ENCODE measurements at regions not wholly inside any gene's neighbourhood (a gene's known extent, or its start where the extent isn't known, plus 50 kb on each side); places are given as distances from the start of the nearest gene placed in this dataset.

DNA sequence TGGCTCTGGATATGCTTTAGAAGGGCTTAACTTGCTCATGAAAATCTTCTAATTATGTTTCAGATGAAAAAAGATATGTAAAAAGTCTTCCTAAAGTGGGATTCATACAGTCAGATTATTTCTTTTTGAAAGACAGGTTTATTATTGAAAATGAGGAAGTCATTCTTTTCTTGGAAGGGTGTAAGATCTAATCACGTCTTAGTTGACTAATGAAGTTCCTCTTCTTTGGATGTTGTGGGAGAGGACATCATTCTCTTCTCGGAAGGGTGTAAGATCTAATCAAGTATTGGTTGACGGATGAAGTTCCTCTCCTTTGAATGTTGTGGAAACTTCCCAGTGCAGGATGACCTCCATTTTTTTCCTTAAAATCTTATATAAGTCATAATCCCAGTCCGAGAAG is 74.9 kb downstream of the ALG10 start:
- DNase-seq (ENCODE audit: low read depth, low spot score), result no peak
- TF ChIP-seq, protein P1, sequence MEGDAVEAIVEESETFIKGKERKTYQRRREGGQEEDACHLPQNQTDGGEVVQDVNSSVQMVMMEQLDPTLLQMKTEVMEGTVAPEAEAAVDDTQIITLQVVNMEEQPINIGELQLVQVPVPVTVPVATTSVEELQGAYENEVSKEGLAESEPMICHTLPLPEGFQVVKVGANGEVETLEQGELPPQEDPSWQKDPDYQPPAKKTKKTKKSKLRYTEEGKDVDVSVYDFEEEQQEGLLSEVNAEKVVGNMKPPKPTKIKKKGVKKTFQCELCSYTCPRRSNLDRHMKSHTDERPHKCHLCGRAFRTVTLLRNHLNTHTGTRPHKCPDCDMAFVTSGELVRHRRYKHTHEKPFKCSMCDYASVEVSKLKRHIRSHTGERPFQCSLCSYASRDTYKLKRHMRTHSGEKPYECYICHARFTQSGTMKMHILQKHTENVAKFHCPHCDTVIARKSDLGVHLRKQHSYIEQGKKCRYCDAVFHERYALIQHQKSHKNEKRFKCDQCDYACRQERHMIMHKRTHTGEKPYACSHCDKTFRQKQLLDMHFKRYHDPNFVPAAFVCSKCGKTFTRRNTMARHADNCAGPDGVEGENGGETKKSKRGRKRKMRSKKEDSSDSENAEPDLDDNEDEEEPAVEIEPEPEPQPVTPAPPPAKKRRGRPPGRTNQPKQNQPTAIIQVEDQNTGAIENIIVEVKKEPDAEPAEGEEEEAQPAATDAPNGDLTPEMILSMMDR (IDR thresholded peaks at IDR 0.05; ENCODE audit: low read depth, low read length), result no peak
- in situ Hi-C loops (cut with HindIII; ENCODE audit: low sequenced_read_pairs), result no loop called here
- H3K4me3 ChIP-seq (ENCODE audit: low read depth, low read length), result no peak overlapping the region

DNA sequence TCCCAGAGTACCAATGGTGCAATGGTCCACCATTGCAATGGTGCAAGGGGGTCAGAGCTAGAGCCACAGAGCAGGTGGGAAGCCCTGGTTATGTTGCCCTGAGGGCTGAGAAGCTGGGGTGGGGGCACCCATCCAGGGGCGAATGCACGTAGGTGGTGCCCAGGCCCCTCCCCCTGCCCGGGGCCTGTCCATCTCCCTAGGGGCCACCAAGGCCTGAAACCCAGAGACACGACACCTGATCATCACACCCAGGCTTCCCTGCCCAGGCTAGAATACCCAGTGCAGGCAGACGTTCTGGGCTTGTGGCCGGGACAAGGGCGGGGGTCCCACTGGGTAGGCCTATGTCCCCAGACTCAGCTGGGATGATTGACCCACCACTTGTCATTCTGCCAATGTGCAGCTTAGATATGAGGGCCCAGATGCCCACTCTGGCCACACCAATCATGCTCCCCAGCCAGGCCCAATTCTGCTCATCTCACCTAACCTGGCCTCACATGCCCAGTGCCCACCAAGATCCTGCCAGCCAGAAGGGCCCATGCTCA is 83.2 kb downstream of the ALG10 start:
- TF ChIP-seq, protein P1 (IDR thresholded peaks at IDR 0.05; ENCODE audit: low read depth, low read length), result no peak
- DNase-seq (ENCODE audit: low read depth, low spot score), result no peak
- no peak overlapping the region for H3K4me3 ChIP-seq (ENCODE audit: low read depth, low read length)
- in situ Hi-C loops (cut with HindIII; ENCODE audit: low sequenced_read_pairs), result no loop called here

DNA sequence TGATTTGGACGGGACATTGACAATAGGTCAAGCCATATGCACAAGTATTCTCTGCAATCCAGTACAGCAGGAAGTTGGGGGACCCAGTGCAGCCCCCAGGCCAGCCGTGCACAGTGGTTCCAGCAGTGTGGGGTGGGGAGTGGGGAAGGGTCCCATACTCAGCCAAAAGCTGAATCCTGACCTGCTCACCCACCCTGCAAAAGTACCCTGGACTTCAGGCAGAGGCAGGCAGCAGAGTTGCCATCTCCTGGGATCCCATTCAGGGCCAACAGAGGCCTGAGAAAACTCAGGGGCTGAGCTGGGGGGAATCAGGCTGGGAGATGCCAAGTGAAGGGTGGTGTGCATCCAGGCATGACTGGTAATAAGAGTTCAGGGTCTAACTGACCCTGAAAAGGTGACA is 83.9 kb downstream of the ALG10 start:
- H3K4me3 ChIP-seq (ENCODE audit: low read depth, low read length), result no peak overlapping the region
- TF ChIP-seq, protein P1 (IDR thresholded peaks at IDR 0.05; ENCODE audit: low read depth, low read length), result no peak
- in situ Hi-C loops (cut with HindIII; ENCODE audit: low sequenced_read_pairs), result no loop called here
- no peak for DNase-seq (ENCODE audit: low read depth, low spot score)

DNA sequence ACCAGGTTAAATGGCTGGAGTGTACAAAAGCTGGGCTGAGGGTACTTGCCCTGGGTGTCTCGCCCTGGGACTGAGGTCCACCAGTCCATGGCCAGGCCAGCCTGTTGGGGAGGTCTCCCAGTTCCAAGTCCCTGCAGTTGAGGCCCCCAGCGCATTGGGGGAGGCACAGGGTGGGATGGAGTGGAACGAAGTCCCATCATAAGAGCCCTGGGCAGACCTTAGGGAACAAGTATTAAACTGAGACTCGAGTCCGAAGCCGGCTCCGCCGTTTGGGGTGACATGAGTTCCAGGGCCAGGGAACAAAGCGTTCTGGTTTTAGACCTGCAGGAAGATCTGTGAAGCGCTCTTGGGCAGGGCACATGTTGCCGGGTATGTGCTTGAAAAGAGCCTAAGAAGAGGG is 84.7 kb downstream of the ALG10 start:
- H3K4me3 ChIP-seq (ENCODE audit: low read depth, low read length), result no peak overlapping the region
- in situ Hi-C loops (cut with HindIII; ENCODE audit: low sequenced_read_pairs), result no loop called here
- TF ChIP-seq, protein P1 (IDR thresholded peaks at IDR 0.05; ENCODE audit: low read depth, low read length), result no peak
- no peak for DNase-seq (ENCODE audit: low read depth, low spot score)

DNA sequence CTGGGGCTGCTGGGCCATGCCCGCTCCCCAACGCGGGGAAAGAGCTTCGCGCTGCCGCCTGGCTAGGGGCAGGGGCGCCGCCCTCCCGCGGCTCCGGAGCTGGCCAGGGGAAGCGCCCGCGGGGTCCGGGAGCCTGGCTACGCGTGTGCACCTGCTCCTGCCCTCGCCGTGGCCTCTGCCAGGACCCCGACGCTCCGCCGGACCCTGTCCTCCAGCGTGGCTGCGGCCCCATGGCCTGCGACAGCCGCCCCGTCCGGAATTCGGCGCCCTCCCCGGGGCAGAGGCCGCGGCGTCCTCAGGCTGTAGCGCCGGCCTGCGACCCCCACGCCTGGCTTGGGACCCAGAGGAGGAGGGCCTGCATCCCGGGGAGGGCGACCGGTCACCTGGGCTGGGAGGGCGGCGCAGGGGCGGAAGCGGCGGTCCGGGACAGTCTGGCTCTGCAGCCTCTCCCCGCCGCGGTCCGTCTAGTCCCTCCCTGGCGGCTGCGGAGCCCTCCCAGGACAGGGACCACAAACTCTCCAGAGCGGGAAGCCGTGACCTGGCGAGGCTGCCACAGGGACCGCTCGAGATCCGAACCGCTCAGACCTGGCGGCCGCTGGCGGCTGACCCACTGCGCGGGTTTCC is 85.6 kb downstream of the ALG10 start:
- DNase-seq (ENCODE audit: low read depth, low spot score), result no peak
- TF ChIP-seq, protein P1 (IDR thresholded peaks at IDR 0.05; ENCODE audit: low read depth, low read length), result no peak
- in situ Hi-C loops (cut with HindIII; ENCODE audit: low sequenced_read_pairs), result no loop called here
- H3K4me3 ChIP-seq (ENCODE audit: low read depth, low read length), result no peak overlapping the region

DNA sequence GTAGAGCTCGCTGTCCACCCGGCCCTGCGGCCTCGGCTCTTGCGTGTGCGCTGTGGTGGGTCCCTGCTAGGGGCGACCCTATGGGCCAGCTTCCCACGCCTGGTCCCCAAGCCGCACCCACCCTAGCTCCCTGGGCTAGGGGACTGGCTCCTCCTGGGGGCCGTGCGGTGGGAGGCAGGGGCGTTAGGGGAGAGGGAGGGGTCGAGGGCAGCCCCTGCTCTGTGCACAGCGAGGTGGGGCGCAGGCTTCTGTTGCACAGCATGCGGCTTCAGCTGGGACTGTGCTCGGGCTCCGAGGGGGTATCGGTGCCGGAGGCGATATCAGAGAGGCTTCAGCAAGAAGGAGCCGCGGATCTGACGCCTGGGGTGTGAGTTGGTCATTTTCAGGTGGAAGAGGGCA is 86.1 kb downstream of the ALG10 start:
- DNase-seq (ENCODE audit: low read depth, low spot score), result no peak
- in situ Hi-C loops (cut with HindIII; ENCODE audit: low sequenced_read_pairs), result no loop called here
- no peak overlapping the region for H3K4me3 ChIP-seq (ENCODE audit: low read depth, low read length)
- TF ChIP-seq, protein P1 (IDR thresholded peaks at IDR 0.05; ENCODE audit: low read depth, low read length), result no peak

All from astrocyte of the spinal cord (primary cell).